RPMI8226 (cell line): ENCODE measurements at regions not wholly inside any gene's neighbourhood (a gene's known extent, or its start where the extent isn't known, plus 50 kb on each side); places are given as distances from the start of the nearest gene placed in this dataset.

Source experiments
- DNase-seq: peaks from one replicate; pipeline ENCODE4 v3.0.0-alpha.2; 2015

- no peak for DNase-seq
Observed at GRCh38 chr13:53537586-53537985, 509.0 kb downstream of the OLFM4 start.

DNA sequence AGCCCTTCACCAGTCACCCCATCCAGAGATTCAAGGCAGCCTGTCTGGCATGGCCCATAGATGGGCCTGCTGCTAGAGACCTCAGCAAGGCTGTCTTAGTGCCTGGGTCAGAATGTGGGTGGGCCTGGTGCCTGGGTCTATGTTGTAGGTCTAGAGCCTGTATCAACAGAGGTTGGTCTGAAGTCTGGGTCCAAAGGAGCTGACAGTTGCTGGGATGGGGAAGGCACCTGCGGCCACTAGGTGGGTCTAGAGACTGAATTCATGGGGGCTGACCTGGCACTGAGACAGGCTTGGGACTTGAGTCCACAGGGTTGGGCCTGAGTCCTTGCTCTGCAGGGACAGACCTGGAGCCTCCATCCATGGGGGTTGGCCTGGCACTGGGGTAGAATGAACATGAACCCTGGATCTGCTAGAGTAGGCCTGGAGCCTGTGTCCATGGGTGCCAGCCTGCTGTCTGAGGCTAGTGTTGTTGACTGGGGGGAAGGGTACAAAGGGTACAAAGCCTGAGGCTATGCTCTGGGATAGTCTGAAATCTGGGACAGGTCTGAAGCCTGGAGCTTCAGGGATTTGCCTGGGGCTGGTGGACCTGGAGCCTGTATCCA, 516.8 kb downstream of the OLFM4 start:
- DNase-seq, result no peak

GRCh38 chr13:53560556-53560955, 531.9 kb downstream of the OLFM4 start:
- DNase-seq, result no peak

GRCh38 chr13:53562419-53562818, 533.8 kb downstream of the OLFM4 start:
- no peak for DNase-seq

DNA sequence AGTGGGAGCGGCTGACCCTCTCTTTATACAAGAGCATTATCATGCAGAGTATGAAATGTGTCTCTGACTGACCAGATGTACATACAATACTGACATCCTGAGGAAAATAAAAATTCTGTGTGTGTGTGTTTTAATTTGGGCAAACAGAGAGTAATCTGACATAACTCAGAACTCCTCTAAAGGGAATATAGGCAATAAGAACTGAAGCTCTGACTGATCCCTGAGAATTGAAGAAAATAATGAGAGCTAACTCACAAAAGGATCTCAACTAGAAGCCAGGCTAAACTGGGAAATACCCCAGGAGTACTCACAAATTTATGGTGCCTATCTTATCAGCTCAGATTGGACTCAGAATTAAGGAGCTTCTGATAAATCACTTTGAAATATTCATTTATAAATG, 539.9 kb downstream of the OLFM4 start:
- no peak for DNase-seq

- DNase-seq, result no peak
Observed at GRCh38 chr13:53569453-53569852, 540.8 kb downstream of the OLFM4 start.

- DNase-seq, result no peak
Observed at GRCh38 chr13:53601113-53601512, 572.5 kb downstream of the OLFM4 start.

DNA sequence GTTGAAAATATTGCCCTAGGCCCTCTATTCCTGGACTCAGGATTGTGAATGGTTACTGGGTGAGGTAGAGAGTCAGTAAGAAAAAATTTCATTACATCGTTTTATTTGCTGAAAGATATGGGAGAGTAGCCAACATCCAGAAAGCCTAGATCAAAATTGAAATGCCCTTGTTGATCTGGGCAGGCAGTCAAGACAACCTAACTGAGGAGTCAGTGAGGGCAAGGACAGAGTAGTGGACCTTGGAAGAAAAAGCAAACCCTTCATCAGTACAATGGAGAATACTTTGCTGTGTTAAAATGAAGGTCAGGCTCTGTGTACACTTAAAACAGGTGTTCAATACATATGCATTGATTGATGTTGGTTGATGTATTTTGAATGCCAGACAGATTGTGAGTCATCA, 576.7 kb downstream of the OLFM4 start:
- DNase-seq, result no peak

GRCh38 chr13:53612200-53612599, 583.6 kb downstream of the OLFM4 start:
- no peak for DNase-seq

DNA sequence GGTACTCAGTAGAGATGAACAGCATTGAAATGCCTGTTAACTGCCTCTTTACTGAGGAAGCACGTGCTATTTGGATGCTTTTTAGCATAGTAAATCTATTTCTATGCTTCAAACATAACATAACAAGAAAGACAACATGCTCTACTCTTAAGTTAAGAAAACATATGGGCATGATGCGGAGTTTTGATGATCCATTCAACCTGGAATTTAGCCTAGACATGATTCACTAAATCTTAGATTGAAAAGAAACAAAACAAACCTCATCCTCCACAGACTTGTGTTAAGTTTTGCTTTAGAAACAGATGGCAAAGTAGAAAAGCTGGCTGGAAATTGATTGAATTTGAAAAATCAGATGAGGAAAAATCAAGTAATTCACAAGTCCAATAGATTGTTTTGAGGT, 593.8 kb downstream of the OLFM4 start:
- no peak for DNase-seq

- DNase-seq, result no peak
Observed at GRCh38 chr13:53623146-53623545, 594.5 kb downstream of the OLFM4 start.

DNA sequence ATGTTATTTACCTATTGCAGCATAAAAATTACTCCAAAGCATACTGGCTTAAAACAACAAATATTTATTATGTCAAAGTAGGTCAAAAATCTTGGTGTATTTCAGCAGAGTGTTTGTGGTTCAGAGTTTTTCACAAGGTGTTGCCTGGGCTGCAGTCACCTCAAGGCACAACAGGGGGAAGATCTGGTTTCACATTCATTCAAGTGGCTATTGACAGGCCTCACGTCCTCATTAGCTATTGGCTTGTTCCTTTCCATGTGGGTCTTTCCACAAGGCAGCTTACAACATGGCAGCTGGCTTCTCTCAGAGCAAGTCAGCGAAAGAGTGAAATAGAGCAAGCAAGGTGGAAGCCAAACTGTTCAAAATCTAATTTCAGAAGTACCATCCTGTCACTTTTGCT, 602.9 kb downstream of the OLFM4 start:
- DNase-seq, result no peak

- no peak for DNase-seq
Observed at GRCh38 chr13:53638040-53638439, 609.4 kb downstream of the OLFM4 start.

DNA sequence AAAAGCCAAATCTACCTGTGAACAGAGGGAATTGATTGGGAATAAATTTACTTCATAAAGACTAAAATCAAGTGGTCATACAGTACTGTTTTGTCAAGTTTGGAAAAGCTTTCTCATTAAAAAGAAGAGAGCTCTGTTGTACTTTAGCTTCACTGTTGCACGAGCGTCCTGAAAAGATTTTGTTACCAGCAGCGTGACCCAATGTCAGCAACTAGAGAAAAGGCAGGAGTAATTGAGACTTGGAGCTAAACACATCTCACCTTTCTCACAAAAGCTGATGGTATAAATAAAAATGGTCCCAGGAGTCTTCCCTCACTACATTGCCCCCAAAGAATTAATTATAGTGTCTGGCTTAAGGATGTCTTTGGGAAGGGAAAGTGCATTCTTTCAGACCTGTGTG, 613.7 kb downstream of the OLFM4 start:
- DNase-seq, result no peak

DNA sequence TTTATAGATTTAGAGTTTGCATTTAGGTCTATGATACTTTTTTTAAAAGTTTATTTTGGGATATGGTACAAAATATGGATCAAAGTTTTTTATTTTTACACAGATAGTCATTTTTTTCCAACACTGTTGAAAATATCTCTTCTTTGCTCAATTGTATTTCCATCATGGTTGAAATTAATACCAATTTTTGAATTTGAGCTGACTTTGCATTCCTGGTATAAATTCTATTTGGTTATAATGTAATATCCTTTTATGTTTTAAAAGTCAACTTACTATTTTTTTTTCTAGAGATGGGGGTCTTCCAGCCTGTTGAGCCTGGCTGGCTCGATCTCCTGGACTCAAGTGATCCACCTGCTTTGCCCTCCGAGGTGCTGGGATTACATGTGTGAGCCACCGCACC, 620.1 kb downstream of the OLFM4 start:
- no peak for DNase-seq

DNA sequence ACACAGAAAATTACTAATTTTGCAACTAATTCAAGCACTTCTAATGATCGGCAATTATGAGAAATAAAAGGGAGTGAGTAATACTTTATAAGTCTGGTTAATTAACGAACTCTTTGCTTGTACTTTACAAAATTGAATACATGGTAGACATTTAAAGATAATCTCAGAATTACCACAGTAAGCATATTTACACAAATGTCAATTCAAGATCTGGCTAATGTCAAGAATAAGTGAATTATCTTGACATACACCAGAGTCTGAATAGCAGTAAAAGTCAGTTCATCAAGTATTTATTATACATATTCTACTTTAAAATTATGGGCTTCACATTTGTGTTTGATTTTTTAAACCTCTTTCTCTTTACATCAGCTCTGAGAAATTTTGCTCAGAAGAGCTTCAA, 643.4 kb downstream of the OLFM4 start:
- no peak for DNase-seq

GRCh38 chr13:53683146-53683545, 654.5 kb downstream of the OLFM4 start:
- no peak for DNase-seq

DNA sequence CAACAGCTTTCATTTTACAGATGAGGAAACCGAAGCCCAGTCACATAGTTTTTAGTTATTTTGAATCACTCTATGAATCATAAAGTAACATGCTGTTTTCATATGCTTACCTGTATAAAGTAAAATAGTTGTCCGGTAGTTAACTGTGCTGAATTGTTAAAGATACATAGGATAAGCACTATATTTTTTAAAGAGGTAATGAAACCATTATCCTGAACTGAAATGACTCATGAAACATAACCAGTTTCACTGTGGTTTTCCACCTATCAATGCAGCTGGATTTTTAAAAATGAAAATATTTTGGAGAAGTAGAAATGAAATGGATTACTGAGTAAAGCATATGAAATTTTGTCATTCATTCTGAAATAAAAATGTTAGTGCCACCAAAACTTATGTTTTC, 655.0 kb downstream of the OLFM4 start:
- DNase-seq, result no peak

GRCh38 chr13:53691417-53691816, 662.8 kb downstream of the OLFM4 start:
- DNase-seq, result no peak

DNA sequence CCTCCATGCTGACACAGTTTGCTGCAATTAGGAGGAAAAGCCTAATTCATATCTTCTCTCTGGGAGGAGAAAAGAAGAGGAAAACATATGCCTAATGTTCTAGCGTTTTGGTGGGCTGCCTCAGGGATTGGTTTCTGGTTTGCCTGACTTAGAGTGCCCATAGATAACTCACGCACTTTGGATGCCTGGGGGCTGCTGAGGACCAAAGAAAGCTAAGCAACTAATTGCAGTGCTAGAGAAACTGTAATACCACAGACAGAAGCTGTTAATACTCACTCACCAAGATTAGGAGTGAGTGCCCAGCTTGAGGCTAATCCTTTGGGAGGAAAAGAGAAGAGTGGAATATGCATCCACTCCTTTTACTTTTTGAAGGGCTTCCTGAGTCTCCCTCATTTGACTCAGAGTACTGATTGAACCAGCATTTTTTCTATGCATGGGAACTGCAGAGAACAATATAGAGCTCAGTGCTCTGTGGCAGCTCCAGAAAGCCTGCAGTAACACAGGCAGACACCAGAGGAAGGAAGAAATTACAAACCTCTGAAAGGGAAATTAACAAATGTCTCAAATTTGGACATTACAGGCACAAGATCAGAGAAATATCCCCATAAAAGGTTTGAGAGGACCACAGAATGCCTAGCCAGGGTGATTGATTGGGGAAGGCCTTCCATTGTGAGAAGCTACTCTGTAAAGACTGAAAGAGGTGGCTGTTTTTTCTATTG, 666.4 kb downstream of the OLFM4 start:
- DNase-seq, result no peak

DNA sequence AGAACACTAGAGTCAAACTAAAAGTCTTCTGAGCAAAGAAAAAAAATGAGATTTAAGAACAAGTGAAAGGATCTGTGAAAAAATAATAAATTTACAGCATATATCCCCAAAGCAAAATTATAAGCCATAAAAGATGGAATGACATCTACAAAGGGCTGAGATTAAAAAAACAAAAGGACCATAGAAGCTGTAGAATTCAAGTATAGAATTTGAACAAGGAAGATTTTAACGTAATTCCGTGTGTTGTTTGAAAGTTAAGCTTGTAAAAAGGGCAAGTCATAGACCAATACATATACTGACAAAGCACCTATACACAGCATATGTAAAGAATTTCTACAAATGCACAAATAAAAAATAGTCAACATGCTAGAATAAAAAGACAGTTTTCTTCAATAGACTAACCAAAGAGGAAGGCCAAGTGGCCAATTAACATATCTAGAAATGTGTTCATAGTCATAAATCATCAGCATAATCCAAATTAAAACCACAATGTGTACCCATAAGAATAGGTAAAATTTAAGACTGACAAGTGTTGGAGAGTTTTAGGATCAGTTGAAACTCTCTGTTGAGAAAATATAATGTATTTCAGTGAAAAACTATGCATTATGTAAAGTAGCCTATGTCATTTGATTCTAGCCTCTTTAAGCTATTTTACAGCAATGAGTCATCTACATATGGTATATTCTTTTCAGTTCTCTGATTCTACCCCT, 674.9 kb downstream of the OLFM4 start:
- DNase-seq, result no peak

- no peak for DNase-seq
Observed at GRCh38 chr13:53719281-53719680, 690.7 kb downstream of the OLFM4 start.

DNA sequence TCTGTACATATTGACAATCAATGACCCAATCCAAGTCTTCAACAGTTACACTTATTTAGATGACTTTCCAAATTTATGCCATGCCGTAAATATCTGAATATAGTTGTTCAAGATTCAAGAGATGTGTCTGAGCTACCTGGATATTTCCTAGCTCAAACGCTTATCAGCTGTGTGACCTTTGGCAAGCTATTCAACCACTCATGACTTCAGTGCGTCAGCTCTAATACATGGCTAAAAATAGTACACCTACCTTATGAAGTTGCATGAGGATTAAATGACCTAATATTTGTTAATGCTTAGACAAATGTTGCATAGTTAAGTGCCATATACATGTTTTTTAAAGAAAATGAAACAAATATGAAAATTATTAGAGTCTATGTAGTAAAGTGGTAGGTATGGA, 704.1 kb downstream of the OLFM4 start:
- DNase-seq, result no peak

DNA sequence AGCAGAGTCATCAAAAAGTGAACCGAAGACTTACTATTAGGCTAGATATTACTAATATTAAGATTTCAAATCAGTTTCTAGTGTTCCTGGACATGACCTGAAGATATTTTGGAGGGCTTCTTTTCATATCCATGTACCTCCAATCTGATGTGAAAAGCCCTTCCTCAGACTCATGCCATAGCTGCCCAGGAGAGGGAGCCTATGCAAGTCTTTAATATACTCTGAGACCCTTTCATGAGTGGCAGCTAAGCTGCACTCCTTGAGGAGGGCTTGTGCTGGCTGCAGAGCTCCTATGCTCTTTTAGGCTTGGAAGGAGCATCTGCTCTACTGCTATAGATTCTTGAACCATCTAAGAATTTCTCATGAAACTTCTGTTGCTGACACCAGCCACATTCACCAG, 715.3 kb downstream of the OLFM4 start:
- no peak for DNase-seq
